CD4-positive, alpha-beta T cell treated with Interleukin-6 for 4 hours (primary cell): ENCODE measurements at regions not wholly inside any gene's neighbourhood (a gene's known extent, or its start where the extent isn't known, plus 50 kb on each side); places are given as distances from the start of the nearest gene placed in this dataset.

Source experiments
- DNase-seq: peaks from one replicate; pipeline ENCODE4 v3.0.0-alpha.2; 2020; ENCODE audit warnings: mixed read lengths

DNA sequence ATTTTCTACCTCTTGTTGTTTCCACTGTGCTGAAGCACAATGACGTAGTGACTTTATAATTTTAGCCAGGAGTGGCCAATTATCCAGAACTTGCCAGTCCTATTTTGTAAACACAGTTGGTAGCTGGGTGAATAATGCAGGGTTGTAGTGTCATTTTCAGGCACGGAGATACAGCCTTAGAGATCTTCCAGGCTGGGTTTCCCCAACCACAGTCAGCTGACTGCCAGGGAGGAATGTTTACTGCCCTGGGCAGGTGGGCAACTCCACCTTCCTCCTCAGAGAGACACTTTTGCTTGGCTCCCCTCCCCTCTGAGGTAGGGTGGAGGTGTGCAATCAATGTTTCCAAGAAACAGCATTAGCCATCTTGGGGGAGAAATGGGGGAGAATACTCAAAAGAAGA lies 228.1 kb upstream of the NR4A3 start:
- no peak for DNase-seq

DNA sequence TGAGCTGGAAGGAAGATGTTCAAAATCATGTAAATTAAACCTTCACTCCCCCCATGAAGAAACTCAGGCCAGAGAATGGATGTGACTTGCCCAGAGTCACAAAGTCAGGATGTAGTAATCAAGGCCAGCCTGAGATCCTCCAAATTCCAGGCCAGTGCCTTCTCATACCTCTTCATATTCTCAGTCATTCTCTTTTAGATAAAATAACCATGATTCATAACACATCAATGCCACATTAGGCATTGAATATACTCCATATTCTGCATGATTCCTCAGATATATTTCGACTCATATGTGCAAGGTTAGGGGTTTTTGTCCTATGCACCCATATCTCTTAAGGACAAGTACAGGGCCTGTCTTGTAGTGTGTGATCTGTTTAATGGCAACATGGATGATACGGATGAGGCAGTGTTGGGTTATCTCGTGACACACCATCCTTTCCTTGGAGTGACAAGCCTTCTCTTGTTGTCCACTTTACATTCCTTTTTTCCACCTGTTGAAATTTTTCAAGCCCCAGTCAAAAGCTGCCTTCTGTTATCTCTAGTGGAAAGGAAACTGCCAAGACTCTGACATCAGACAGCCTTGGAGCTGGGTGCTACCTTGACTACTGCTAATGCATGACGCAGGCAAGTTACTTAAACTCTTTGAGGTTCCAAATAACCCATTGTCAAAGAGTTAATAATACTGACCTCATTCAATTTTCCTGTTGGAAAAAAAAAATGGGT lies 227.5 kb upstream of the NR4A3 start:
- no peak for DNase-seq

DNA sequence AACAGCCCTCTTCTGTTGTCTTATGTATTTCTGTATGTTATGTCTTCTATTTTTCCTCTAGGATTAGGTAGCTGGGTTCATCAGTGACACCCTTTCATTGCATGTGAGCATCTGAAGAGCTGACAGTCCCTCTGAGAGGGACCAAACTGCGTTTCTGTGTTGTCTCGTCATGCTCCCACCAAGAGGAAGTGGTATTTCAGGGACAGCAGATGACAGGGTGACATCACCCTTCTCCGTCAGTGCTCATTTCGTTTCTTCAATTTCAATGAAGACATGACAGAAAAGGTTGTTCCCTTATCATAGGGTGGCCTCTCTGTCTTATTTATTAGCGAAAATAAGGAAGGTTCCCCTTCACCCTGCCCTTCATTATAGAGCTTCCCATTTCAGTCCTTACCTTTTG lies 225.9 kb upstream of the NR4A3 start:
- no peak for DNase-seq

DNA sequence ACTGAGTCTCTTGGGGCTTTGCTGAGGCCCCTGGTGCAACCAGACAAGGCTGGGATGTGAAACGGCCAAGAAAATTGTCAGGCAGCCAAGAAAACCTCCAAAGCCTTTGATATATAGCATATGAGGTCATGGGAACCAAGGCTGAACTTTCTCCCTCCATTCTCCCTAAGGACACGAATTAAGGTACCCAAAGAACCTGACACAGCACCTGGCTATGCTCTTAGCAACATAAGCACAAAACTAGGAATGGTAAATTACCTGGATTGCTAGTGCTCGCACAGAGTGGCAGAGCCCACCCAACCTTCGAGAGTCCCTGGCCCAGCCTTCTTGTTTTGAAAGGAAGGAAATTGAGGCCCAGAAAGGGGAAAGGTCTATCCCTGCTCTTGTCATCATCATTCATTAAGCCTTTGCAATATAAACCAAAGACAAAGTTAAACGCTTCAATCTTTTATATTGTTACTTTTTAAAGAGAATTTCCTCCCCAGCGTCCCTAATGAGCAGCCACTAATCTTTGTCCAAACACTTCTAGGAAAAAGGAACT lies 220.0 kb upstream of the NR4A3 start:
- no peak for DNase-seq

DNA sequence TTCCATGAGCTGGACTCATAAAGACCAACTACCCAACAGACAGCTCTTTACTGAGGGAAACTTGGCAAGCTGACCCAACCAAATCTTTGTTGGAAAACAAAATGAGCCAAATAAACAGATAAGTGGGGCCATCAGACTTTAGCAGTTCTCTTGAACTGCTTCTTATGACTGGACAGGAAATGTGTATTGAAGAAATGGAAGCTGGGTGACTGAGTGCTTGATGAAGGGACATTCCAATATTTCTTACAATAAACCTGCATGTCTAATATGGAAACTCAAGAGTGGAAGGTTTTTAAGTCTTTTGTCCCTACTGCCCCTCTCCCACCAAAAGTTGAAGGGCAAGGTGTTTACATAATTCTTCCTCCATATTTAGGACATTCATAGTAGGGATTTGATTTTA lies 218.8 kb upstream of the NR4A3 start:
- no peak for DNase-seq

DNA sequence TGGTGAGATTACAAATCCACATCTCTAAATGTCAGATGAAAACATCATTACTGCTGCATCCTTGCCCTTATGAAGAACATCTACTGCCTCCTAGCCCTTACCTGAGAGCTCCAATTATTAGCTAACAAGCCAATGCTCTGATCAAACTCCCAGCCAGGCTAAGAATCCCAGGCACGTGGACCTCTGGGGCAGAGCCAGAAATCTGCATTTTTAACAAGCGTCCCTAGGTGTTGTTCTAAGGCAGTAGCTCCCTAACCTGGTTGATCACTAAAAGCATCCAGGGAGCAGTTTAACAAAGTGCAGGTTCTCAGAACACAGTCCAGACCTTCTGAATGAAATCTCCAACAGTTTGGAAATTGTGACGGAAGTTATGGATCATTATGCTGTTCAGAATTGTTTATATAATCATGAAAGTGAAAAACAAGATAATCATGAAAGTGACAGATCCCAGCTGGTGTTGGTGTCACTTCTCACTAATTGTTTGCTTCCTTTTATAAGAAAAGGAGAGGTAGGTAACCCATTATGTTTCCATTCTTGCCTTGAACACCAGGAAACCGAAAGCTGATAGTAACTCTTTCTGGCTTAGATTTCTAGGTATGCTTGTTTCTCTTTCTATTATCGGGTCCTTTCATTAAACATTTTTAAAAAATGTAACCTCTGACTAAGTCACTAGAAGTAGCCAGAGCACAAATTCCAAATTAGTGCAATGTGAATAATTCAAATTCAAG lies 216.5 kb upstream of the NR4A3 start:
- DNase-seq, result no peak

DNA sequence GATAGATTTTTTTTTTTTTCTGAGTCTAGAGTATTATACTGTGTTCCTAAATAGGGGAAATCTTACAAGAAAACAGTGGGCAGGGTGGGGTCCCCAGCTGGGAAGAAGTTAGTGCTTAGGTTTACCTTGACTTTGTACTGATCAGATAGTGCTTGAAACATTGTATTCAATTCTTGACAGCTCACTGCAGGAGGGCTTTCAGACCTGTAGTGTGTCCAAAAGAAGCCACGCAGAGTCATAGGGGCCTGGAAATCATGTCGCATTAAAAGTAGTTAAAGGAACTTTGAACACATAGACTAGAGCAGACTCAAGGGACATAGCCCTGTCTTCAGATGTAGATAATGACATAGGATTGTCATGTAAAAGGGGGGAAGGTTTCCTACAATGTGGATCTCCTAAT lies 215.4 kb upstream of the NR4A3 start:
- DNase-seq, result no peak

DNA sequence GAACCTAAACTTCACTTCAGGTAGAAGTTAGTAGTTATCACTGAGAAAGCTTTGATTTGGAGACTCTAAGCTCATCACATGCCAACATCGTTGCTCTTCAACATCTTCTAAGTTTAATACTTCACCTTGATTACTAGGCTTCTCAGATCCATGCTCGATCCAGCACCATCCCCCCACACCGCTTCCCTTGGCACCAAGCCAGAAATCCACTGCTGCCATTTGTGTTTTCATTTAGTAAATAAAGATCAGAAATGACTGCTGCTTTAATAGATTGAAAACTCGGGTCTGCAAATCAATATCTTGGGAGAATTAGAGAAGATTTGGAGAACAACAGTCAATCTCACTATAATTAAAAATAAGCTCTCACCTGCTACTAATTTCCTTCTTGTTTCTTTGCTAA lies 214.7 kb upstream of the NR4A3 start:
- DNase-seq, result no peak

DNA sequence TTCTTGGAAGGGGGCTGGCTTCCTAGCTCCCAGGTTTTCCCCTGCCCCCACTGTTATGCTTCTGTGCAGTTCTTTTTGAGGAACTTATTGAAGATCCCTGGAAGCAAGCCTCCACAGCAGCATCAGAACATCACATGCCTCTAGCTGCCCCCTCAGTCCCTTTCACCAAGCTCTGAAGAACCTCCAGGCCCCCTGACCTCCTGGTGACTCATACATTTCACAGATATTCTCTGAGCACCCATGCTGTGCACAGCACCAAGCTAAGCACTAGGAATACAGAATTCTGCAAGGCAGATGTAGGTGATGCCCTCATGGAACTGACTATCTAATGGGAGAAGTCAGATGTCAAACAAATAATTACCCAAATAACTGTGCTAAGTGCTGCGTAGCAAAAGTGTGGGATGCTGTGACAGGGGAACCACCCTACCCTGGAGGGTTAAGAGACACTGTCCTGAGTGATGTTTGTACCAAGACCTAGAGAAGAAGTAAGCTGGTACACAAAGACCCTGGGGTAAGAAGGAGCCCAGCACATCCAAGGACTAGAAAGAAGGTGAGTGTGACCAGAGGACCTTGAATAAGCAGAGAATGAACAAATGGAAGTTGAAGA lies 213.7 kb upstream of the NR4A3 start:
- DNase-seq, result no peak

DNA sequence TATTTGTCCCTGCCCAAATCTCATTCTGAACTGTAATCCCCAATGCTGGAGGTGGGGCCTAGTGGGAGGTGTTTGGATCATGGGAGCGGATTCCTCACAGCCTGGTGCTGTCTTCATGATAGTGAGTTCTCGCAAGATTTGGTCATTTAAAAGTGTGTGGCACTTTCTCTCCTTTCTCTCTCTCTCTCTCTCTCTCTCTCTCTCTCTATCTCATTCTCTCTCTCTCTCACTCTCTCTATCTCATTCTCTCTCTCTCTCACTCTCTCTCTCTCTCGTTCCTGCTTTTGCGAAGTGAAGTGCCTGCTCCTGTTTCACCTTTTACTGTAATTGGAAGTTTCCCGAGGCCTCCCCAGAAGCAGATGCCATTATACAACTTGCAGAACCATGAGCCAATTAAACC lies 207.3 kb upstream of the NR4A3 start:
- DNase-seq, result no peak

DNA sequence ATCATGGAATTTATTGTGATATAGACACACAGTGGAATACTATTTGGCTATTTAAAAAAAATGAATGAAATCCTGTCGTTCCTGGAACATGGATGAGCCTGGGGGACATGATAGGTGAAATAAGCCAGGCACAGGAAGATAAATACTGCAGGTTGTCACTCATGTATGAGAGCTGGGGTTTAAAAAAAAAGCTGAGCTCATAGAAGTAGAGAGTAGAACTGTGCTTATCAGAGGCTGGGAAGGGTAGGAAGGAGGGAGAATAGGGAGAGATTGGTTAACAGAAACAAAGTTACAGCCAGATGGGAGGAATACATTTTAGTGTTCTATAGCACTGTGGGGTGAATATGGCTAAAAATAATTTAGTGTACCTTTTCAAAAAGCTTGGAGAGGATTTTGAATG lies 200.6 kb upstream of the NR4A3 start:
- no peak for DNase-seq

DNA sequence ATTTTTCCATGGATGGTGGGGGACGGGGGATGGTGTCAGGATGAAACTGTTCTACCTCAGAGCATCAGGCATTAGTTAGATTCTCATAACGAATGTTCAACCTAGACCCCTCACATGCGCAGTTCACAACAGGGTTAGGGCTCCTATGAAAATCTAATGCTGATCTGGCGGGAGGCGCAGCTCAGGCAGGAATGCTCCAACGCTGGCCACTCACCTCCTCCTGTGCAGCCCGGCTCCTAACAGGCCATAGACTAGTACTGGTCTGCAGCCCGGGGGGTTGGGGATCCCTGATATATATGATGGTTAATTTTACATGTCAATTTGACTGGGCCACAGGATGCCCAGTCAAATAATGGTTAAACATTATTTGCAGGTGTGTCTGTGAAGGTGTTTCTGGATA lies 199.0 kb upstream of the NR4A3 start:
- DNase-seq, result no peak

DNA sequence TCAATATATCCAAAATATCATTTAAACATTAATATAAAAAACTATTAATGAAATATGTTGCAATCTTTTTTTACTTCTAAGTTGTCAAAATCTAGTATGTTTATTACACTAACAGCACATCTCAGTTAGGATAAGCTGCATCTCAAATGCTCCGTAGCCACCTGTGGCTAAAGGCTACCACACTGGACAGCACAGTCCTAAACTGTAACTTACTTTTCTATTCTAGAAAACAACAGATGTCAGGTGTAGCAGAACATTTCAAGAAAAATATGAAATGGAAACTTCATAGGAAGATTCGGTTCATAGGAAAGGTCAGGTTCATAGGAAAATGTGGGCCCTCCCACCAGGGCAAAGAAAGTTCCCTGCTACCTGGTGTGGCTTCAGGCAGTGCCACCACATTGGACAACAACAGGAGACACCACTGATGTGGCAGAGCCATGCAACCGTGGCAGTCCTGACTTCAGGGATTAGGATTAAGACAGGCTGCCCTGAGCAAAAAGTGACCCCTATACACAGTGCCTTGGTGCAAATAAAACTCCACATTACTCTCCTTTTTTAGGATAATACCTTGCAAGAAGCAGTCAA lies 197.8 kb upstream of the NR4A3 start:
- no peak for DNase-seq

DNA sequence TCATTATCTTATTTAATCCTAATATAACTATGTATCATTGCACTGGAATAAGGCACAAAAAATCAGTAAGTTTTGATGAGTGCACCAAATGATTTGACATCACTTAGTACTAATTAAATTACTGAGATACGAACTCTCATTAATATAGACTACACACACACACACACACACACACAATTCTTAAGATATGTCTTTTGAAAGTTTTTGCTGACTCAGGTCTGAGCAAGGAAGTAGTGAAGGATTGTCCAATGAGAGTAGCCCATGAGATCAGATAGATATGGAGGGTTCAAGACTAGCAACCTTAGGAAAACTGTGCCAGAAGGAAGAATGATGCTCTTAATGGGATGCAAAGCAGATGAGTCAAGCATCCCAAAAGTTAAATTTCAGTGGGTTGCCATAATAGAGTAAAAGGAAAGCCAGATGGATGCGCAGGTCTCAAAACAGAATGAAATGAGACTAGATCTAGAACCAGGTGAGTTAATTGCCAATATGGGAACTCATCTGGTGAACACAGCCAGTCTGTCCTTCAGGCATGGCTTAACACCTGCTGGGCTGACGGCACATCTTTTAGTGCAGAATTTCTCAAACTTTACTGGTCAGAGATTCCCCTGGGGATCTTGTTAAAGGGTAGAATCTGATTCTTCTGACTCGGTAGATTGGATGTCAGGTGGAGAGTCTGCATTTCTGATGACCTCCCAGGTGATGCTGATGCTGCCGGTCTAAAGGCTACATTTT lies 197.0 kb upstream of the NR4A3 start:
- no peak for DNase-seq

DNA sequence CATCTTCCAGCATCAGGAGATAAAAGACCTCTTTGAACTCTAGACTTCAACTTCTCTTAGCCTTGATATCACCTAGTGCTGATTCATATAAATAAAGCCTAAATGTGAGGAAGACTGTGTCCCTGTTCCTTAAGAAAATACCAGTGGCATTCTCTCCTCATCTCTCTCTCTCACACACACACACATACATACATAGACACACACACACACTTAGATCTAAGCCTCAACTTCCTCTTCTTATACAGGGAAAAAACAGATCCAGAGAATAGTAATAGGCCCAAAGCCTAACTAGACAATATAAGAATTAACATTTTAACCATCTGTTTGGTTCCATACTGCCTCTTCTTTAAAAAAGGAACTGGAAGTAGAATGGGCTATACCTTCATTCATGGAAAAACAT lies 195.3 kb upstream of the NR4A3 start:
- DNase-seq, result no peak

DNA sequence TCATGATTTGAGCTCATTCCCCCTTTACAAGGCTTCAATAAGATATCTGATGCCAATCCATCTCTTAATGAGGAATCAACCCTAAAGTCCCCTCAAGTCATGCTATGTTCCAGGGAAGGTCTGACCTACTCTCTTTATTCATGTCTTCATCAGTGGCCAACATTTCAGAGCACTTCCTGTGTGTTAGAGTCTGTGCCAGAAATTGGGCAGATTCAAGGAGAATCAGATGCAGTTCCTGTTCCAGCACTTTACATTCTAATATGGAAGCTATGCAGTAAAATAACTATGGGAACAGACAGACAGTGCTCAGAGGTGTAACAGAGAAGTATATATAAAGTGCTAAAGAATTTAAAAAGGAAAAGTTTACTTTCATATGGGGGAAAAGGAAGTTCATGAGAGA lies 193.4 kb upstream of the NR4A3 start:
- no peak for DNase-seq

DNA sequence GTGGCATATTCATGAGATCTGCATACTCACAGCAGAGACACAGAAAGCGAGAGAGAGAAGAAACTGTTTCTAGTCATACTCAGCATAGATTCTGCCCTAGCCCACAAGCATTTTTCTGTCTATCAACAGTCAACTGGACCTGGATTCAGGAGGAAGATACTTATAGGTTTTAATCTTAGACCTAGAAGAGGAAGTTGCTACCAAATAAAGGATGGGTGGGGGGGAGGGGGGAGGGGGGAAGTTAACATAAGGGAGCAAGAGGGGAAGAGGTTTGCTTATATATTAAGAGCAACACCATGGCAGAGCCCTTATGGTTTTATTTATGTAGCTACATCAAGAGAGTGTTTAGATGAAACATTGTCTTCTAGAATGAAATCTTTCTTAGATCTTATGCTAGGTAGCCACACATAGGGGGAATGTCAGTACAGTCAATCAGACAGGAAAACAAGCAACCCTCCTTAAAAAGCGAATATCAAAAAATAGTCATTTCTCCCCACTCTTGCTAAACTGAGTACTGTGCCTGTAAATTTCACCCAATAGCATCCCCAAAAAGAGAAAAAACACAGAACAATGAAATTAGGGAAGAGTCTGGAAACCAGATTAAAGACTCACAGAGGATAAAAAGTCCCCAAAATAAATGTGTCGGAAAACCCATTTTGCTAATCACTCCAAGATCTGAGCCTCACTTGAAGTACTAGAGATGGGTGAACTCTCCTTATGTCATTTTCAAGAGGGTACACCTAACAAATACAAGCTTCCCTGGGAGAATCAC lies 192.7 kb upstream of the NR4A3 start:
- no peak for DNase-seq

DNA sequence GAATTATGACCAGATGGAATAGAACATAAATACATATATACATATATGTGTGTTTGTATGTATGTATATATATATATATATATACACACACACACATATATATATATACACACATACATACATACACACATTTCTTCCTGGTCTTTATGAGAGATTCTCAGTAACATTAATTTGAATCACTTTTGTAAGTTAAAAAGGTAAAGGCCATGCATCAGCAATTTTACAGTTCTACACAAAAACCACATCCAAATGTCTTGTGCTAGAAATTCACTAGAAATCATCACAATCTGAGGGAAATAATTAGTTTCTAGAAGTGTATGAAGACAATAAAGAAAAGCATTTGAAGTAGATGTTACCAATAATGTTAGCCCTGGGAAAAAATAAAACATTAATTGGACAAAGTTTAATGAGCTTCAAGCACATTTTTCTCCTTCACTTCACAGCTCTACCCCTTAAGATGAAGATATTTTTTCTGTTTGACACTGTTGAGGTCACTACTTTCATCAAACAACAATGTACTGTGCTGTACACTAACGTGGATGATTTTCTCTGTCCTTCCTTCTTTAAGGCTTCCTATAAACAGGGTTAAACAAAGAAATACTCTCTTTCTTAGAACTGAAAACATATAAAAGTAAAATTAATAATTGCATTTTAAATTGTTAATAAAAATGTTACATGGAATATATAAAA lies 189.2 kb upstream of the NR4A3 start:
- DNase-seq, result no peak

DNA sequence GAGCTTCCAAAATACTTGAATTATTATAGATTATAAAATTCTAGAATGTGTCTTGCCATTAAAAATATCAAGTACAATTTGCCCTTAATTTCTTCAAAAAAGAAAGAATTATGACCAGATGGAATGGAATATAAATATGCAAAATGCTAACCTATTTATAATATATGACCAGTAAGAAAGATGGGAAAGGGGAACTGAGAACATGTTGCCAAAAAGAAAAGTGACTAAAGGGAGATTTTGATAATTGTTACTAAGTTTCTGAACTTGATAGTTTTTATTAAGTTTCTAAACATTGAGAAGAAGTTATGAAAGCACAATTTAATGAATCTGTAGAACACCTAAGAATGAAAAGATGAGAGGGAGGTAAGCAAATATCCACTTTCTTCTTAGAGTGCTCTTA lies 188.4 kb upstream of the NR4A3 start:
- DNase-seq, result no peak

DNA sequence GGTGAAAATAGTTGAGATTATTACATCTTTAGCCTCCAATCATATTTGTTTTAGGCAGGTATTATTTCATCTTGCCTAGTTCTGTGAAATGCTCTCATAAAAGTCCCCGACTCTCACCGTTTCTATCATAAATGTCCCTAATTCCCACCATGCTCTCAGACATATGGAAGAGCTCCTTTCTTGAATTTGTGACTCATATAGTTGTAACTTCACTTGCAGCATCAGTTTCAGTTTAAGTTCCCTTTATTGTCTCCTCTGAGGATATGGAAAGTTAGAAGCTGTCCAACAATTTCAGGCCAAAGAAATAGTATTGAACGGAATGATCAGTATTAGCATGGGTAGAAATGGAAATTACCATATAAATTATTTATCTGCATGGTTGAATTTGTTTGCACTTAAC lies 187.5 kb upstream of the NR4A3 start:
- DNase-seq, result no peak

DNA sequence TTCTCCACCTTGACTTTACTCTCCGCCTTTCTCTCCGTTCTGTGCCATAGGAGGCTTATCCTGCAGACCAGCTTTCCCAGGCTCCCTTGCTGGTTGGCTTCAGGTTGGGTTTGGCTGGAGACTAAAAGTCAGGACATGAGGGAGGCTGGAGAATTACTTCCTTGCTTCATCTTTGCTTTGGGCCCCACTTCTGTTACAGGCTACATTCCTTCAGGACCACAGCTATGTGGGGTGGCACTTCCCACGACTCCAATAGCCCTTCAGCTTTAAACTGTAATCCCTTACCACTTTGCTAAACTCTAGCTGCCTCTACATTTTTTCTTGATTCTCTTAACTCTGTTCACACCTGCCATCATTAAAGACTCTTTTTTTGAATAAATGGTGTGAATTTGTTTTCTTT lies 186.7 kb upstream of the NR4A3 start:
- DNase-seq, result no peak

DNA sequence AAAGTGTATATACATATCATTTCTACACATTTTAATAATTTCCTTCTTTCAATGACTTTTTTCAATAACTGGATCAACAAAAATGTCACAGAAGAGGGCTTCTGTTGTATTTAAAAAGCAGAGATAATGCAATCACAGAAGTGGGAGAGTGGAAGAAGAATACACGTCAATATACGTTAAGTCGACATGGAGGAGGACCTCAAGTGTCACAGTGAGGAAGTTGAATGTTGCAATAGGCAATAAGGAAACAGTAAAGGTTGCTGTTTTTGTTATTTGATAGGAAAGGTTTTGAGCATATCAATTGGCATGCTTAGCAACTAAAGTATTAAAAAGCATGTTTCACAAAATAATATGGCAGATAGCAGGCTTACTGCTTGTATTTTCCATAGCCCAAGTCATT lies 184.0 kb upstream of the NR4A3 start:
- no peak for DNase-seq
